Loucy (cell line): ENCODE measurements at regions not wholly inside any gene's neighbourhood (a gene's known extent, or its start where the extent isn't known, plus 50 kb on each side); places are given as distances from the start of the nearest gene placed in this dataset.

Experiments
- CTCF ChIP-seq: fragments of 200-600 bp; sonication (generic); conservative IDR thresholded peaks from 2 replicates; pipeline ENCODE4 v1.5.1; 2014; ENCODE audit warnings: mild to moderate bottlenecking, antibody characterized with exemption, low read length
- EZH2phosphoT487 ChIP-seq: fragments of 200-600 bp; IDR thresholded peaks from 2 replicates; pipeline ENCODE4 v1.6.1; 2018; ENCODE audit warnings: antibody characterized with exemption, mild to moderate bottlenecking, moderate library complexity, borderline replicate concordance

GRCh38 chr5:27995867-27996266 is 957.5 kb upstream of the CDH9 start:
- no peak for TF ChIP-seq CTCF
- no peak for TF ChIP-seq EZH2phosphoT487
